OCI-LY7 (cell line): ENCODE measurements at regions not wholly inside any gene's neighbourhood (a gene's known extent, or its start where the extent isn't known, plus 50 kb on each side); places are given as distances from the start of the nearest gene placed in this dataset.

Experiments
- BruUV-seq: library from RNA; stranded (reverse); fragments of 400-500 nt; replicated peaks from 2 replicates; lab custom pipeline; 2021; lab: Mats Ljungman, UMichigan
- CTCF ChIA-PET: fragments of 300-600 bp; sonication (Branson Sonifier 250); formaldehyde crosslinking; loops from one replicate; lab custom pipeline; 2022; ENCODE audit warnings: antibody characterized with exemption; ENCODE audit not compliant: unreplicated experiment; lab: Charles Lee
- POLR2A ChIA-PET: fragments of 300-600 bp; sonication (Branson Sonifier 250); formaldehyde crosslinking; loops from one replicate; lab custom pipeline; 2022; ENCODE audit warnings: antibody characterized with exemption; lab: Charles Lee
- DNase-seq: peaks from one replicate; pipeline ENCODE4 v3.0.0-alpha.2; 2015; ENCODE audit warnings: low spot score
- H2AFZ ChIP-seq: fragments of 200-600 bp; sonication (generic), shearing (Covaris generic); 2 replicates; pipeline ENCODE4 v1.6.1; 2014; ENCODE audit warnings: mild to moderate bottlenecking, antibody characterized with exemption, low read length, moderate library complexity
- H3K27ac ChIP-seq: fragments of 200-600 bp; sonication (generic); 2 replicates; pipeline ENCODE4 v1.5.1; 2014; ENCODE audit warnings: mixed run types, low read depth, mild to moderate bottlenecking, moderate library complexity, low read length, inconsistent platforms; ENCODE audit not compliant: poor library complexity, severe bottlenecking
- H3K36me3 ChIP-seq: fragments of 200-600 bp; sonication (generic); 2 replicates; pipeline ENCODE4 v1.6.1; 2014; ENCODE audit warnings: mild to moderate bottlenecking, antibody characterized with exemption, low read length, moderate library complexity, mixed read lengths; ENCODE audit not compliant: insufficient read depth
- H3K4me1 ChIP-seq: fragments of 200-600 bp; sonication (generic); 2 replicates; pipeline ENCODE4 v1.5.1; 2014; ENCODE audit warnings: mild to moderate bottlenecking, low read length; ENCODE audit not compliant: insufficient read depth, poor library complexity, severe bottlenecking
- H3K4me2 ChIP-seq: fragments of 200-600 bp; sonication (generic); 2 replicates; pipeline ENCODE4 v1.6.1; 2014; ENCODE audit warnings: mild to moderate bottlenecking, low read length
- H3K4me3 ChIP-seq: fragments of 200-600 bp; sonication (generic); 2 replicates; pipeline ENCODE4 v1.5.1; 2014; ENCODE audit warnings: mild to moderate bottlenecking, low read depth, low read length; ENCODE audit not compliant: poor library complexity, severe bottlenecking
- H3K79me2 ChIP-seq: fragments of 200-600 bp; sonication (generic); 2 replicates; pipeline ENCODE4 v1.6.1; 2016; ENCODE audit warnings: low read depth, mild to moderate bottlenecking, low read length, moderate library complexity, mixed read lengths; ENCODE audit not compliant: insufficient read depth
- H3K9me2 ChIP-seq: fragments of 200-600 bp; sonication (generic); 2 replicates; pipeline ENCODE4 v1.6.1; 2016; ENCODE audit warnings: mild to moderate bottlenecking, low read length, mixed read lengths; ENCODE audit not compliant: insufficient read depth
- H3K9me3 ChIP-seq: fragments of 200-600 bp; sonication (generic); 2 replicates; pipeline ENCODE4 v1.6.1; 2014; ENCODE audit warnings: mild to moderate bottlenecking, mixed run types, low read length, mixed read lengths
- H4K20me1 ChIP-seq: fragments of 200-600 bp; sonication (generic); 2 replicates; pipeline ENCODE4 v1.6.1; 2014; ENCODE audit warnings: mild to moderate bottlenecking, antibody characterized with exemption, low read length, moderate library complexity, mixed read lengths; ENCODE audit not compliant: insufficient read depth
- CTCF ChIP-seq: fragments of 200-600 bp; sonication (generic); conservative IDR thresholded peaks from 2 replicates; pipeline ENCODE4 v1.5.1; 2014; ENCODE audit warnings: mild to moderate bottlenecking, antibody characterized with exemption, low read length, moderate library complexity, mixed read lengths
- EZH2phosphoT487 ChIP-seq: fragments of 200-600 bp; sonication (generic); IDR thresholded peaks from 2 replicates; pipeline ENCODE4 v1.6.1; 2018; ENCODE audit warnings: low read depth, borderline replicate concordance, mild to moderate bottlenecking, mixed run types, antibody characterized with exemption, low read length, moderate library complexity, mixed read lengths
- intact Hi-C: fragments of 100-400 bp; cut with micrococcal nuclease; formaldehyde crosslinking; loops from one replicate; pipeline ENCODE4 v1.10.0; 2022; ENCODE audit not compliant: unreplicated experiment

GRCh38 chr2:8101614-8102277 is 580.1 kb upstream of the ID2 start:
- ChIA-PET POLR2A (interaction anchor here (0.9 kb wide), 1 partner anchor 10 kb away, joined by 4 read pairs; no protein-coding TSS in a partner anchor), CTCF (no interaction called here)
- Histone ChIP-seq H3K4me3 (no peak overlapping the region), H3K9me2 (no peaks in the 10 kb centered on the region), H3K27ac (no peak overlapping the region), H2AFZ (no peak overlapping the region), H3K9me3 (no peaks in the 10 kb centered on the region), H3K79me2 (no peaks in the 10 kb centered on the region), H3K4me1 (no peaks in the 10 kb centered on the region), H3K36me3 (no peaks in the 10 kb centered on the region), H3K4me2 (no peak overlapping the region), H4K20me1 (no peaks in the 10 kb centered on the region)
- no TSS peak for BruUV-seq
- TF ChIP-seq CTCF (no peak), EZH2phosphoT487 (no peak)
- no peak for DNase-seq
- intact Hi-C loops, result no loop called here

- H3K4me1 ChIP-seq, result no peaks in the 10 kb centered on the region
- POLR2A ChIA-PET, result interaction anchor here (0.9 kb wide), 1 partner anchor 9 kb away, joined by 4 read pairs; no protein-coding TSS in a partner anchor
- no peak overlapping the region for H3K27ac ChIP-seq
- TF ChIP-seq EZH2phosphoT487 (no peak), CTCF (no peak)
- intact Hi-C loops, result no loop called here
- H3K4me2 ChIP-seq, result no peak overlapping the region
- no peak overlapping the region for H2AFZ ChIP-seq
- H3K9me3 ChIP-seq, result no peaks in the 10 kb centered on the region
- no peaks in the 10 kb centered on the region for H3K9me2 ChIP-seq
- no peak for DNase-seq
- no peak overlapping the region for H3K4me3 ChIP-seq
- no TSS peak for BruUV-seq
- no peaks in the 10 kb centered on the region for H3K79me2 ChIP-seq
- no peaks in the 10 kb centered on the region for H3K36me3 ChIP-seq
- CTCF ChIA-PET, result no interaction called here
- H4K20me1 ChIP-seq, result no peaks in the 10 kb centered on the region
Observed at GRCh38 chr2:8102470-8102869, 579.4 kb upstream of the ID2 start.

- no peaks in the 10 kb centered on the region for H3K9me3 ChIP-seq
- no peaks in the 10 kb centered on the region for H3K9me2 ChIP-seq
- no peak for DNase-seq
- H2AFZ ChIP-seq, result no peak overlapping the region
- peaks cover 7% of the 10 kb centered on the region for H3K4me1 ChIP-seq
- no peaks in the 10 kb centered on the region for H3K79me2 ChIP-seq
- no peak for TF ChIP-seq CTCF
- no peak for TF ChIP-seq EZH2phosphoT487
- H3K4me2 ChIP-seq, result no peak overlapping the region
- POLR2A ChIA-PET, result no interaction called here
- no peak overlapping the region for H3K27ac ChIP-seq
- BruUV-seq, result no TSS peak
- intact Hi-C loops, result no loop called here
- H3K36me3 ChIP-seq, result no peaks in the 10 kb centered on the region
- H3K4me3 ChIP-seq, result no peak overlapping the region
- CTCF ChIA-PET, result no interaction called here
- H4K20me1 ChIP-seq, result no peaks in the 10 kb centered on the region
Observed at GRCh38 chr2:8103085-8103708, 578.7 kb upstream of the ID2 start.
